GM19035 (cell line): ENCODE measurements at regions not wholly inside any gene's neighbourhood (a gene's known extent, or its start where the extent isn't known, plus 50 kb on each side); places are given as distances from the start of the nearest gene placed in this dataset.

Source experiments
- ATAC-seq: cut with Tn5 transposase; IDR thresholded peaks from one replicate; pipeline ENCODE4 v1.9.1; 2021; ENCODE audit not compliant: unreplicated experiment

- ATAC-seq: no peak
Measured at GRCh38 chr2:116645155-116645554, 1169.3 kb upstream of the DDX18 start.

GRCh38 chr2:116668691-116669090 is 1145.8 kb upstream of the DDX18 start:
- no peak for ATAC-seq

GRCh38 chr2:116669782-116670181 is 1144.7 kb upstream of the DDX18 start:
- no peak for ATAC-seq

DNA sequence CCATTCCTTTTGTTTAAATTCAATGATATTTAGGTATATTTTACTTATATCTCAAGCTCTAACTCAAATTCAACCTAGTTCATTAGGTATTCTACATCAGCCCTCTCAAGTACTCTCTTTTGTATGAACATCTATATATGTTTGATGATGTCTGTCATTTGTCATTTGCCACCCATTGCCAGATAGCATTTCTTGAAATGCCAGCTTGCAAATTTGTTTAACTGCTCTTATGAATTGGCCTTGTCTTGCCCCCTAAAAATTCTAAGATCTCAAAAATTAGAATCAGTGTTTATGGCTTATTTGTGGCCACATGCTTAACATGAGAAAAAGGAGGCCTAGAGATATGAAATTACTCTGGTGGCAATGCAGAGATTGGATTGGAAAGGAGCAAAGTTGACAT is 1140.3 kb upstream of the DDX18 start:
- no peak for ATAC-seq

DNA sequence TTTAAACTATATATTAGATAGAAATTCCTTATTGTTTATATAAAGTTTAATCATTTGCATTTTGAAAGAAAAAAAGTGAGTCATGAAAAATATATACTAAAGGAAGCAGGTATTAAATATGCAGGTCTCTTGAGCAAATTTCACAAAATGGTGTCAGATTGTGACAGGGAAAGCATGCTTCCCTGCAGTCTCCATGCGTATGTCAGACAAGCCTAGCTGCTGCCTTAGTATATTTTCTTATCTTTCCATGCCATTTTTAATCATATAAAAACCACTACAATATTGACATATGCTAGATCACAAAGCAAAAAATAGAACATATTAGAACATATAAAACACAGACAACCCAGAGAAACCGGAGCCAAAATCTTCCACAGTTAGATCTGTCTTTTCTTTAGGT is 1137.7 kb upstream of the DDX18 start:
- no peak for ATAC-seq

DNA sequence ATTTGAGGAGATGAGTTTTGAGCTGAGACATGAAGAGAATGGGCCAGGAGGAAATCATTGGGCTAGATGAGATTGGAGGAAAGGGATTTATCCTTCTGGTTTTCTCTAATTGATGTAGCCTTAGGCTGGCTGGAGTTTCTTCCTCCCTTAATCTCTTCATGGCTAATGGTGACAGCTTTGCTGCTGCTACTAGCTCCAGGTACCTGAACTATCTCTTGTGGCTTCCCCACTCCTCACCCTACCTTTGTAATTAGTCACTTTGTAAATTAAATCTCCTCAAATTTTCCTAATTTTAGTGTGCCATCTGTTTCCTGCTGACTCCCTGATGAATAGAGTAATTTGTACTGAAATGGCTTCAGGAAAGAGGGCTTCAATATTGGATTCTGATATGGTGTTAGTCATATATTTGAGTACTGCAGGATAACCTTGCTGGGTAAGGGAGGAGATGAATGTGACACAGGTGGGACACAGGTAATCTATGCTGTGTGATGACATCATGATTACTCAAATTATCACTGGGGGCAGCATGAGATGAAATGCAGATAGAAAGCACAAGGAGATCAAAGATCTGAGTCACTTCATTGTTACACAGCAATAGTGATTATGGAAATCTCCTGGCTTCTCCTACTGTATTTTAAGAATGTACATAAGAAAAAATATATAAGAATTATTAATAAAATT is 1134.1 kb upstream of the DDX18 start:
- no peak for ATAC-seq

DNA sequence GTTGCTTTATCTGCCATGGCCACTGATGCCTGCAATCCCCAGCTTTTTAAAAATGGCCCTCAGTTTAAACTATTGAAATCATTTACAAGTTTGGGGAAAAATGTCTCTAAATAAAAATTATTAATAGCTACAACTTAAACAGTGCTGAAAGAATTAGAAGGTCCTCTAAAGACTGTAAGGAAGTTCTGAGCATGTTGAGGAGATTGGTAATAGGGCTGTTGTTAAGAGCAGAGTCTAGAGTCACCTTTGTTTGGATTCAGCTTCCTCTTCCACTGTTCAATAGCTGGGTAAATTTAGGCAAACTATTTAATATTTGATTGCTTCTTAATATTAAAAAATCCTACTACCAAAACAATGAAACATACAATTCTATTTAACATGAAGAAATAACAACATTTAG is 1127.1 kb upstream of the DDX18 start:
- ATAC-seq: no peak

- no peak for ATAC-seq
Measured at GRCh38 chr2:116692988-116693387, 1121.5 kb upstream of the DDX18 start.

DNA sequence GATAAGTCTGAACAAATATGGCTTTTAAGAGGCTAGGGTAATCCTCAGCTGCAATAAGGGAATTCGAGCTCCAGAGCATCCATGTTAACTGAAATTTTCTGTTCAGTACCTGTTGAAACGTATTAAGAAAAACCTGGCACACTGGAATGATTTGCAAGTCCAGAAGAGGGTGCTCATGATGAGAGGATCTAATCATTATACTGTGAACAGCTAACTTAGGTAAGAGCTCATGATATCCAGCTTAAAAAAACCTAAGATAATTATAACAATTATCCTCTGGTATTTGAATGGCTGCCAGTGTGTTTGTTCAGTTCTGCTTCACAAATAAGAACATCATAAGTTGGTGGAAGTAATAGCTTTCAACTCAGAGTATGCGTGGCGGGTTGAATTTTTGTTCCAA is 1118.3 kb upstream of the DDX18 start:
- ATAC-seq: no peak

DNA sequence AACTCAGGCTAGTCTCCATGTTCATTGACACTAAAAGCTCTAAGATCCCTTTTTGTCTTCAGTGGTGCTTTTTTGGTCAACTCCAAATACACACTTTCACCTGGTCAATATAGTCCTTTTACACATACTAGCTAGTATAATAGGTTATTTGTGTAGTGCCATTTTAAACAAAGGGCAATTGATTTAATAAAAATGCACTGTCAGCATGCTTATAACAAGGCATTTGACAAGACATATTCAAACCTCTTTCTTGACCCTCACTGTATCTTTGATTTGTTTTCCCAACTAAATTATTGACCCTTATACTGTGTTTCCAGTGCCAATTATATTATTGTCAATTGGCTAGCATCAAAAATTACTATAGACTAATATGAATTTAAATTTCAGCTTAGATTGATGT is 1117.6 kb upstream of the DDX18 start:
- ATAC-seq: no peak

DNA sequence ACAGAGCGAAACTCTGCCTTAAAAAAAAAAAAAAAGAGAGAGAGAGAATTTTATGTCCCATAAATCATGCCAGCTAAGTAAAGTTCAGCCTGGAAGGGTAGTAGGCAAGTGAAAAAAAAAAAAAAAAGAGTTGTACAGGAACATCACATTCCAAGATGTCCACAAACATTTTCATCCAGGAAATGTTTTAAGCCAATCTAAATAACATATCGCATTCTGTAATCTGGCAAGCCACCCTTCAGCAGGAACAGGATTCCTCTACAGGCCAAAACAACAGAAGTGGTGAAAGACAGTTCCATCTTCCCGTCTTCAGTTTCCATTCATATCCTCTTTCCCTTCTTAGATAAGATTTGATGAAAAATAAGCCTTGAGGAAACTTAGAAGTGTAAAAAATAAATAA is 1108.1 kb upstream of the DDX18 start:
- ATAC-seq: no peak

GRCh38 chr2:116716038-116716437 is 1098.5 kb upstream of the DDX18 start:
- ATAC-seq: no peak

DNA sequence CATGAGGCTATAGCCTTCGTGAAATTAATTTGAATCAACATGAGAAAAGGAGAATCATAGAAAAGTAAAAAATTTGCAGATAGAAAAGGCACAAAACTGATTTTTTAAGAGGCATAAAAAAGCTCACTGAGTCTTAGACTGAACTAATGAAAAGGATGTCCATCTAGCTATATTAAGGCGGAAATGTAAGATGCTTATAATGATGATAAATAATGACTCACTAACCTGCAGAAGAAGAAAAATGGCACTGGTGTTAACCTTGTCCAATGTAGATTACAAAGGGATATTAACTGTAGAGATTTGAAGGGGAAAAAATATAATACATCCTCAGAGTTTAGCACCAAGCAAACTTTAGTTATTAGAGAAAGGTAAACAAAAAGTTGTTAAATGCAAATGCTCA is 1098.0 kb upstream of the DDX18 start:
- no peak for ATAC-seq

DNA sequence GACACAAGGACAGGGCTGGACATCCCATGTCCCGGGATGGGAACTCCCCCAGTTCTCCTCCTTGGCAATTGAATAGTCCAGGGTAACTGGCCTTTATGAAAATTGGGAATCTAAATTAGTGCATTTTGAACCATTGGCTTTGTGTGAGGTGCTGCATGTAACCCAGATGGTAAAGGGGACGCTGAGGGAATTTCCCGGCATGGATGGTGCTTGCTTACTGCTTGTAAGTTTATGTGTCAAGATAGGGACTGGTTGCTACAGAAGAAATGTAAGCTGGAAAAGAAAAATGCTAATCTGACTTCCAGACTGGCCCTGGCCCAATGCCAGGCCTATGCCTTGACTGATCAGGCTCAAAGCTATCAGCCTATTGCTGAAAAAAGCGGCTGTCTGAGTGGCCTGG is 1096.7 kb upstream of the DDX18 start:
- ATAC-seq: no peak

DNA sequence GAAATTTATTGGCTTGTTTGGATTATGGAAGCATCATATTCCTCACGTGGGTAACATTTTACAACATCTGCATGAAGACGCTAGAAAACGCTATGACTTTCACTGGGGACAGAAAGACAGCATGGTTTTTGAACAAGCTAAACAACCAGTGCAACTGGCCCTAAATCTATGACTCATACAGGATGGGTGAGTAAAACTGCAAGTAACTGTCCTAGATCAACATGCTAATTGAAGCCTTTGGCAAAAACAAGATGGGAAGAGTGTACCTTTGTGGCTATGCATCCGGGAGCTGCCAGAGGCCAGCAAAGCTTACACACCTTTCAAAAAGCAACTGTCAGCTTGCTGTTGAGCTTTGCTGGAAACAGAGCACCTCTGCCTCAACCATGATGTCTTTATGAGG is 1096.0 kb upstream of the DDX18 start:
- no peak for ATAC-seq

DNA sequence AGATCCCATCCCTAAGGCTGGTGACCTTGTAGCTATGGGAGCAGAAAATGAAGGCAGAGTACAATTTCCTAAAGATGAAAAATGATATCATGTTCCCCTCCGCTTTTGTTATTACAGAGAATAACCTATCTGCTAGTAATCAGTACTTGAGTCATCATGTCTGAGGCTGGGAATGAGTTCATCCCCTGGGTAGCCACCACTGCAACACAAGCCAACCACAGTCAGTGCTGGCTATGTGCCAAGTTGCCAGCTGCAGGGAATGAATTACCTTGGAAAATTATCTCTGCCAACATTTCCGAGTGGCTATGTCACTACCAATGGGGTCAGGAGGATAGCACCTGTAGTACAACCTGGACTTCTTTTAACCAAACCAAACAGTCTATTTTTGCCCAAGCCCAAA is 1094.7 kb upstream of the DDX18 start:
- ATAC-seq: no peak

- ATAC-seq: no peak
Measured at GRCh38 chr2:116724550-116724949, 1089.9 kb upstream of the DDX18 start.

- no peak for ATAC-seq
Measured at GRCh38 chr2:116732322-116732721, 1082.2 kb upstream of the DDX18 start.

- no peak for ATAC-seq
Measured at GRCh38 chr2:116733699-116734098, 1080.8 kb upstream of the DDX18 start.

GRCh38 chr2:116737951-116738350 is 1076.5 kb upstream of the DDX18 start:
- no peak for ATAC-seq

- no peak for ATAC-seq
Measured at GRCh38 chr2:116747103-116747502, 1067.4 kb upstream of the DDX18 start.

DNA sequence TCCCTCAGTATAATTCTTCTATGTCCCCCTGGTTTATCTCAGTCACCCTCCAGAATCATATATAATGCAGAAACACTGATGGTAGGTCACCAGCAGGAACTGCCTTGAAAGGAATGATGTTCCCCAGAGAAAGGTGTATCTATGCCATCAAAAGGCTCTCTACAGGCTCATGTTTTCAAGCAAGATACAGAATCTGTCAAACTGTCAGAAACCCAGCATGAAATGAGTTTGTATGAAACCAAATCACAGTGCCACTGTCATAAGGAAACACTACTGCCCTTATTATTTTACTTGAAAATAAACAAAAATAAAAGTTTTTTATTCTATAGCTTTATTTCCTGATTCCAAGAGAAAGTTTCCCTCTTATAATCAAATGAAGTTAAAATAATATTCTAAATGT is 1064.5 kb upstream of the DDX18 start:
- no peak for ATAC-seq

- no peak for ATAC-seq
Measured at GRCh38 chr2:116754381-116755101, 1060.0 kb upstream of the DDX18 start.
